IPS-18c (cell line): ENCODE measurements at regions not wholly inside any gene's neighbourhood (a gene's known extent, or its start where the extent isn't known, plus 50 kb on each side); places are given as distances from the start of the nearest gene placed in this dataset.

Source experiments
- H3K4me3 ChIP-seq: 2 replicates; pipeline ENCODE4 v1.7.0; 2013; ENCODE audit warnings: low read depth, mild to moderate bottlenecking, low read length, moderate library complexity; ENCODE audit not compliant: insufficient read depth
- H3K9me3 ChIP-seq: one replicate; pipeline ENCODE4 v1.6.1; 2013; ENCODE audit warnings: mild to moderate bottlenecking, low read length, moderate library complexity; ENCODE audit not compliant: control insufficient read depth, insufficient read depth

- H3K9me3 ChIP-seq: peaks cover 37% of the 10 kb centered on the region
- no peak overlapping the region for H3K4me3 ChIP-seq
Measured at GRCh38 chr7:68266004-68266579, 1269.5 kb downstream of the TYW1 start.

- Histone ChIP-seq H3K4me3 (no peak overlapping the region), H3K9me3 (peaks cover 29% of the 10 kb centered on the region)
Measured at GRCh38 chr7:68267486-68267885, 1270.9 kb downstream of the TYW1 start.

GRCh38 chr7:68269405-68269804 is 1272.8 kb downstream of the TYW1 start:
- H3K9me3 ChIP-seq: peaks cover 29% of the 10 kb centered on the region
- H3K4me3 ChIP-seq: no peak overlapping the region

GRCh38 chr7:68272507-68272906 is 1275.9 kb downstream of the TYW1 start:
- H3K4me3 ChIP-seq: no peak overlapping the region; the same call in 1 of the 2 replicates
- peaks cover 18% of the 10 kb centered on the region for H3K9me3 ChIP-seq

GRCh38 chr7:68276725-68277124 is 1280.1 kb downstream of the TYW1 start:
- Histone ChIP-seq H3K4me3 (no peak overlapping the region; the same call in 1 of the 2 replicates), H3K9me3 (peaks cover 25% of the 10 kb centered on the region)

GRCh38 chr7:68279827-68280400 is 1283.3 kb downstream of the TYW1 start:
- Histone ChIP-seq H3K9me3 (peaks cover 18% of the 10 kb centered on the region), H3K4me3 (no peak overlapping the region)

- peaks cover 16% of the 10 kb centered on the region for H3K9me3 ChIP-seq
- H3K4me3 ChIP-seq: no peak overlapping the region
Measured at GRCh38 chr7:68280931-68281330, 1284.3 kb downstream of the TYW1 start.

- Histone ChIP-seq H3K4me3 (no peak overlapping the region), H3K9me3 (peaks cover 14% of the 10 kb centered on the region)
Measured at GRCh38 chr7:68288144-68288593, 1291.5 kb downstream of the TYW1 start.

- Histone ChIP-seq H3K9me3 (peaks cover 20% of the 10 kb centered on the region), H3K4me3 (no peak overlapping the region)
Measured at GRCh38 chr7:68291710-68292109, 1295.1 kb downstream of the TYW1 start.

GRCh38 chr7:68295386-68295785 is 1298.8 kb downstream of the TYW1 start:
- Histone ChIP-seq H3K9me3 (peaks cover 11% of the 10 kb centered on the region), H3K4me3 (no peak overlapping the region)

GRCh38 chr7:68304536-68304935 is 1293.7 kb upstream of the AUTS2 start:
- H3K4me3 ChIP-seq: no peak overlapping the region

GRCh38 chr7:68306692-68307107 is 1291.6 kb upstream of the AUTS2 start:
- peaks cover 32% of the 10 kb centered on the region for H3K9me3 ChIP-seq
- H3K4me3 ChIP-seq: no peak overlapping the region

More at GRCh38 chr7:68304536-68304935, 1293.7 kb upstream of the AUTS2 start:
- H3K9me3 ChIP-seq: peaks cover 30% of the 10 kb centered on the region

GRCh38 chr7:68309271-68309670 is 1289.0 kb upstream of the AUTS2 start:
- Histone ChIP-seq H3K9me3 (peaks cover 42% of the 10 kb centered on the region), H3K4me3 (no peak overlapping the region)

GRCh38 chr7:68309806-68310205 is 1288.5 kb upstream of the AUTS2 start:
- H3K4me3 ChIP-seq: no peak overlapping the region
- H3K9me3 ChIP-seq: peaks cover 44% of the 10 kb centered on the region

GRCh38 chr7:68311958-68312357 is 1286.3 kb upstream of the AUTS2 start:
- Histone ChIP-seq H3K4me3 (no peak overlapping the region; the same call in 1 of the 2 replicates), H3K9me3 (peaks cover 44% of the 10 kb centered on the region)

GRCh38 chr7:68313806-68314205 is 1284.5 kb upstream of the AUTS2 start:
- Histone ChIP-seq H3K9me3 (peaks cover 42% of the 10 kb centered on the region), H3K4me3 (no peak overlapping the region)

- peaks cover 42% of the 10 kb centered on the region for H3K9me3 ChIP-seq
- H3K4me3 ChIP-seq: no peak overlapping the region; the same call in 1 of the 2 replicates
Measured at GRCh38 chr7:68314208-68314607, 1284.1 kb upstream of the AUTS2 start.

- H3K4me3 ChIP-seq: no peak overlapping the region
- H3K9me3 ChIP-seq: peaks cover 40% of the 10 kb centered on the region
Measured at GRCh38 chr7:68317476-68317875, 1280.8 kb upstream of the AUTS2 start.

GRCh38 chr7:68319061-68319460 is 1279.2 kb upstream of the AUTS2 start:
- Histone ChIP-seq H3K9me3 (peaks cover 42% of the 10 kb centered on the region), H3K4me3 (no peak overlapping the region)
